H1 (cell line): ENCODE measurements at regions not wholly inside any gene's neighbourhood (a gene's known extent, or its start where the extent isn't known, plus 50 kb on each side); places are given as distances from the start of the nearest gene placed in this dataset.
"Not testable (repeated sequence)": the region's sequence is repeated elsewhere in the genome, so short reads cannot be mapped to it uniquely, and the experiment has no call there.

Experiments
- CTCF ChIA-PET: fragments of 300-600 bp; sonication (Branson Sonifier 250); formaldehyde crosslinking; loops from one replicate; lab custom pipeline; 2021; ENCODE audit not compliant: partially characterized antibody; lab: Charles Lee
- POLR2A ChIA-PET: fragments of 300-600 bp; sonication (Branson Sonifier 250); formaldehyde crosslinking; loops from one replicate; lab custom pipeline; 2021; ENCODE audit warnings: inconsistent platforms; ENCODE audit not compliant: partially characterized antibody; lab: Charles Lee
- DNase-seq, 2 experiments: peaks; one replicate each; pipeline versions ENCODE4 v3.0.0 to v3.0.0-alpha.2; 2010 to 2022; ENCODE audit warnings: low spot score in 2 of 2, low read depth in 1 of 2, mixed read lengths in 1 of 2
- FAIRE-seq: peaks from 2 replicates; lab custom pipeline; 2011; peaks lifted over from hg19 to GRCh38; lab: Jason Lieb, UNC
- H2AFZ ChIP-seq: 2 replicates; pipeline ENCODE4 v1.8.1; 2012; ENCODE audit warnings: low read length, inconsistent platforms
- H2AK5ac ChIP-seq: 2 replicates; pipeline ENCODE4 v1.6.1; 2013; ENCODE audit warnings: low read depth, low read length
- H2BK120ac ChIP-seq: replicated peaks from 2 replicates; pipeline ENCODE3; 2013; ENCODE audit warnings: low read depth, low read length, inconsistent platforms
- H2BK12ac ChIP-seq: 2 replicates; pipeline ENCODE4 v1.6.1; 2013; ENCODE audit warnings: low read depth, low read length
- H2BK15ac ChIP-seq: 2 replicates; pipeline ENCODE4 v1.6.1; 2013; ENCODE audit warnings: low read length
- H2BK20ac ChIP-seq: 2 replicates; pipeline ENCODE4 v1.6.1; 2013; ENCODE audit warnings: low read length
- H2BK5ac ChIP-seq: 2 replicates; pipeline ENCODE4 v1.6.1; 2013; ENCODE audit warnings: low read depth, low read length
- H3K14ac ChIP-seq: 2 replicates; pipeline ENCODE4 v1.6.1; 2013; ENCODE audit warnings: inconsistent platforms; ENCODE audit not compliant: insufficient read length
- H3K18ac ChIP-seq: 2 replicates; pipeline ENCODE4 v1.6.1; 2013; ENCODE audit warnings: low read length; ENCODE audit errors: extremely low read depth
- H3K23ac ChIP-seq: 2 replicates; pipeline ENCODE4 v1.6.1; 2013; ENCODE audit warnings: inconsistent platforms; ENCODE audit not compliant: insufficient read length
- H3K23me2 ChIP-seq: 2 replicates; pipeline ENCODE4 v1.6.1; 2013; ENCODE audit warnings: low read depth, low read length
- H3K27ac ChIP-seq: 2 replicates; pipeline ENCODE4 v1.6.1; 2011; ENCODE audit warnings: low read depth, low read length, inconsistent platforms
- H3K27me3 ChIP-seq, 4 experiments: replicated peaks in 1 of 4; 1 replicate in 1 of 4; 2 replicates in 3 of 4; pipeline versions ENCODE4 v1.6.1 to v1.8.1; 2011 to 2013; ENCODE audit warnings: low read length in 3 of 4, mild to moderate bottlenecking in 3 of 4, inconsistent platforms in 2 of 4, mixed read lengths in 2 of 4, moderate library complexity in 1 of 4; ENCODE audit not compliant: control insufficient read depth in 3 of 4, insufficient read depth in 3 of 4; ENCODE audit errors: extremely low read depth in 1 of 4
- H3K36me3 ChIP-seq, 4 experiments: 2 replicates each; pipeline versions ENCODE4 v1.6.1 to v1.8.1; 2011 to 2013; ENCODE audit warnings: mild to moderate bottlenecking in 4 of 4, low read length in 3 of 4, moderate library complexity in 2 of 4, control low read depth in 1 of 4, inconsistent platforms in 1 of 4; ENCODE audit not compliant: insufficient read depth in 4 of 4, control insufficient read depth in 2 of 4
- H3K4ac ChIP-seq: replicated peaks from 2 replicates; pipeline ENCODE3; 2013; ENCODE audit warnings: low read length, low read depth, mixed read lengths, inconsistent platforms; ENCODE audit not compliant: insufficient read length
- H3K4me1 ChIP-seq, 4 experiments: replicated peaks in 1 of 4; 1 replicate in 1 of 4; 2 replicates in 3 of 4; pipeline versions ENCODE4 v1.6.1 to v1.8.1; 2011 to 2013; ENCODE audit warnings: low read length in 3 of 4, inconsistent platforms in 2 of 4, mixed read lengths in 1 of 4; ENCODE audit not compliant: insufficient read depth in 4 of 4, control insufficient read depth in 3 of 4
- H3K4me2 ChIP-seq, 2 experiments: 2 replicates each; pipeline versions ENCODE4 v1.6.1 to v1.8.1; 2011 to 2013; ENCODE audit warnings: low read depth in 2 of 2, low read length in 2 of 2, control low read depth in 1 of 2, inconsistent platforms in 1 of 2, mild to moderate bottlenecking in 1 of 2; ENCODE audit not compliant: insufficient read depth in 1 of 2
- H3K4me3 ChIP-seq, 4 experiments: fragments of 200-600, 300-600 bp in 1 of 4; sonication (generic), shearing (Covaris generic), sonication (Bioruptor Twin) in 1 of 4; 2 replicates each; pipeline versions ENCODE4 v1.5.1 to v1.8.1; 2011 to 2016; ENCODE audit warnings: low read length in 4 of 4, low read depth in 3 of 4, control low read depth in 2 of 4, inconsistent platforms in 2 of 4, mild to moderate bottlenecking in 2 of 4, mixed read lengths in 1 of 4, moderate library complexity in 1 of 4; ENCODE audit not compliant: insufficient read depth in 2 of 4; ENCODE audit errors: extremely low read depth in 1 of 4
- H3K56ac ChIP-seq: replicated peaks from 2 replicates; pipeline ENCODE3; 2013; ENCODE audit warnings: low read depth, mild to moderate bottlenecking, mixed read lengths, low read length, inconsistent platforms; ENCODE audit not compliant: insufficient read length
- H3K79me1 ChIP-seq: 2 replicates; pipeline ENCODE4 v1.6.1; 2013; ENCODE audit warnings: low read depth, low read length, control low read depth
- H3K79me2 ChIP-seq, 2 experiments: 2 replicates each; pipeline versions ENCODE4 v1.6.1 to v1.8.1; 2012 to 2013; ENCODE audit warnings: low read length in 2 of 2, mild to moderate bottlenecking in 2 of 2, inconsistent platforms in 1 of 2; ENCODE audit not compliant: insufficient read depth in 2 of 2, control insufficient read depth in 1 of 2
- H3K9ac ChIP-seq, 4 experiments: replicated peaks in 1 of 4; 1 replicate in 1 of 4; 2 replicates in 3 of 4; pipeline versions ENCODE4 v1.6.1 to v1.8.1; 2011 to 2013; ENCODE audit warnings: low read depth in 3 of 4, low read length in 3 of 4, control low read depth in 2 of 4, mild to moderate bottlenecking in 2 of 4, moderate library complexity in 2 of 4, inconsistent platforms in 1 of 4; ENCODE audit errors: extremely low read depth in 1 of 4
- H3K9me3 ChIP-seq, 2 experiments: 2 replicates each; pipeline versions ENCODE4 v1.6.1 to v1.8.1; 2012 to 2013; ENCODE audit warnings: mild to moderate bottlenecking in 2 of 2, moderate library complexity in 2 of 2, control low read depth in 1 of 2, inconsistent platforms in 1 of 2, low read depth in 1 of 2, low read length in 1 of 2, mixed read lengths in 1 of 2; ENCODE audit not compliant: insufficient read depth in 2 of 2
- H4K20me1 ChIP-seq, 2 experiments: replicated peaks in 1 of 2; 2 replicates each; pipeline versions ENCODE3 to v1.8.1; 2011 to 2013; ENCODE audit warnings: inconsistent platforms in 2 of 2, low read length in 2 of 2, mild to moderate bottlenecking in 1 of 2; ENCODE audit not compliant: insufficient read depth in 2 of 2, control insufficient read depth in 1 of 2
- H4K5ac ChIP-seq: 2 replicates; pipeline ENCODE4 v1.6.1; 2013; ENCODE audit warnings: low read length, low read depth, mixed read lengths, inconsistent platforms; ENCODE audit not compliant: insufficient read length
- H4K8ac ChIP-seq: 2 replicates; pipeline ENCODE4 v1.8.0; 2013; ENCODE audit warnings: mild to moderate bottlenecking, moderate library complexity, low read length, inconsistent platforms; ENCODE audit not compliant: insufficient read depth; ENCODE audit errors: extremely low read depth
- H4K91ac ChIP-seq: replicated peaks from 2 replicates; pipeline ENCODE3; 2013; ENCODE audit warnings: low read length, mixed read lengths, inconsistent platforms; ENCODE audit not compliant: insufficient read length
- WGBS, 2 experiments: shearing (Covaris generic) in 1 of 2; methylation state at CpG; one replicate each; pipeline versions ENCODE4 v1.1.6 to v1.1.7; 2013 to 2015; ENCODE audit warnings: low lambda C conversion rate in 2 of 2, mixed read lengths in 2 of 2, inconsistent platforms in 1 of 2, low coverage in 1 of 2, missing lambda C conversion rate in 1 of 2; ENCODE audit not compliant: insufficient replicate concordance in 2 of 2, insufficient coverage in 1 of 2, insufficient read length in 1 of 2; ENCODE audit errors: extremely low coverage in 1 of 2, missing lambda C conversion rate in 1 of 2; 5-methylcytosine and 5-hydroxymethylcytosine counted together

DNA sequence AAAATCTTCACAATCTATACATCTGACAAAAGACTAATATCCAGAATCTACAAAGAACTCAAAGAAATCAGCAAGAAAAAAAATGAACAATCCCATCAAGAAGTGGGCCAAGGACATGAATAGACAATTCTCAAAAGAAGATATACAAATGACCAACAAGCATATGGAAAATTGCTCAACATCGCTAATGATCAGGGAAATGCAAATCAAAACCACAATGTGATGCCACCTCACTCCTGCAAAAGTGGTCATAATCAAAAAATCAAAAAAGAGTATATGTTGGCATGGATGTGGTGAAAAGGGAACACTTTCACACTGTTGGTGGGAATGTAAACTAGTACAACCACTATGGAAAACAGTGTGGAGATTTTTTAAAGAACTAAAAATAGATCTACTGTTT is 58.3 kb upstream of the HBS1L start:
- H3K14ac ChIP-seq, FAIRE-seq, H4K5ac ChIP-seq, H3K27ac ChIP-seq, H3K4me3 ChIP-seq, H2AFZ ChIP-seq, H3K9ac ChIP-seq, H3K79me1 ChIP-seq, H3K18ac ChIP-seq, H2BK12ac ChIP-seq, H3K9me3 ChIP-seq, H3K23ac ChIP-seq, H3K27me3 ChIP-seq, H2BK20ac ChIP-seq, CTCF ChIA-PET, H4K91ac ChIP-seq, DNase-seq, H3K56ac ChIP-seq, H4K8ac ChIP-seq, H3K4ac ChIP-seq, H3K4me2 ChIP-seq, H3K36me3 ChIP-seq, H3K79me2 ChIP-seq, H2AK5ac ChIP-seq, H2BK5ac ChIP-seq, H3K4me1 ChIP-seq, H2BK120ac ChIP-seq, H4K20me1 ChIP-seq, H3K23me2 ChIP-seq, H2BK15ac ChIP-seq, POLR2A ChIA-PET: not testable (repeated sequence)
- WGBS, 2 experiments, result 95% methylated on average over 1 of the region's 1 CpG; no CpG with 5 or more reads in 1 of the 2 experiments

- CTCF ChIA-PET, H3K4me3 ChIP-seq, H3K4me1 ChIP-seq, H3K9me3 ChIP-seq, H3K27me3 ChIP-seq, H3K23me2 ChIP-seq, H3K18ac ChIP-seq, H3K56ac ChIP-seq, H2BK12ac ChIP-seq, H4K20me1 ChIP-seq, H3K79me2 ChIP-seq, H3K36me3 ChIP-seq, DNase-seq, H2BK120ac ChIP-seq, H3K14ac ChIP-seq, H2BK15ac ChIP-seq, H4K8ac ChIP-seq, H2AK5ac ChIP-seq, H4K5ac ChIP-seq, H3K23ac ChIP-seq, H3K4ac ChIP-seq, FAIRE-seq, H2BK5ac ChIP-seq, H3K9ac ChIP-seq, H2BK20ac ChIP-seq, H3K79me1 ChIP-seq, H4K91ac ChIP-seq, H3K4me2 ChIP-seq, POLR2A ChIA-PET, H2AFZ ChIP-seq, H3K27ac ChIP-seq: not testable (repeated sequence)
- 92% methylated on average over 7 of the region's 7 CpGs; no CpG with 5 or more reads in 1 of the 2 experiments for WGBS, 2 experiments
Observed at GRCh38 chr6:135110261-135110781, 55.7 kb upstream of the HBS1L start.
